HK-2 (cell line): ENCODE measurements at regions not wholly inside any gene's neighbourhood (a gene's known extent, or its start where the extent isn't known, plus 50 kb on each side); places are given as distances from the start of the nearest gene placed in this dataset.
"Not testable (repeated sequence)": the region's sequence is repeated elsewhere in the genome, so short reads cannot be mapped to it uniquely, and the experiment has no call there.

Experiments used
- DNase-seq: peaks from one replicate; pipeline ENCODE4 v3.0.0-alpha.2; 2018; ENCODE audit not compliant: unreplicated experiment

DNA sequence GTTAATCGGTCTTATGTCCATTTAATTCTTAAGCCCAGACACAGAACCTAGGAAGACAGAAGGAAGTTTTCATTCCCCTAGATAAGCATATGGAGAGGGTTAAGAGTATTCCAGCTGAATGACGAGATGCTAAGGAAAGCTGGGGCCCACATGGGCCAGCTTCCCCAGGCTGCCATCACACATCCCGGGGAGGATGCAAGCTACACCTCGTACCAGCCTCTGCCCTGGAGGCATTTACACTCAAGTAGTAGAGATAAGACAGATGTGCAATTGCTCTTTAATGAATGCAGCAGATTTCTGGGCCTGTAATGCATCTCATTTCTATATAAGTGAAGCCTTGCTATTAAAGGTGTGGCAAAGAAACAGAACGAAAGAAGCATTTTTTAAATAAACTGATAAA, 144.5 kb downstream of the MEX3B start:
- no peak for DNase-seq

DNA sequence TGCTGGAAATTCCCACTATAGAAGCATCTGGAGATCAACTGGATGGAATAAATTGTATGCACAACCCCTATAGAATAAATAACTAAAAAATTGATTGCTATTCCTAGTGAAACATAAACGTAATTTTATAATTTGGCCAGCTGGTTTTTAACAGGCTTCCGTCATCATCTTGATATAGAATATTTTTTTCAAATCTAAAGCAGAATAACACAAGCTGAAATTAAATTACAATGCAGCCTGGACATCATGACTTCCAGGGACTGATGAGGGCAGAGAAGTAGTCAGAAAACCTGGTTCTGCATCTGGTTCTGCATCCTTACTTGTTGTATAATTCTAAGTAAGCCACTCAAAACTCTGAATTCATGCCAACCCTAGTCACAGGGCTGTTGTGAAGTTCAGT, 146.1 kb downstream of the MEX3B start:
- no peak for DNase-seq

DNA sequence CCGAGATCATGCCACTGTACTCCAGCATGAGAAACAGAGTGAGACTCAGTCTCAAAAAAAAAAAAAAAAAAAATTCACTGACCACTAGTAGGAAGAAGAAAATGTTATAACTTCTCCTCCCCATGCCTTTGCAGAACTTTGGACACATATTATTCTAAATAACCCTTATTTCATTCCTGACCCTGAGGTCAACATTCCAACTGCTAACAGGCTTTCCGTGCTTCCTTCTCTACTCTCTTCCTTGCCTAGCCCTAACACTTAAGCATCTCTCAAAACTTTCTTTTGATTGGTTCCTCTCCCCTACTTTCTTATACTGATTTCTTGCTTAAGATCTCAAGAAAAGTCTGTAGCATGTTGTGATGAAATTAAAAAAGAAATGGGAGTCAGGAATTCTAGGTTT, 146.8 kb downstream of the MEX3B start:
- DNase-seq = no peak

DNA sequence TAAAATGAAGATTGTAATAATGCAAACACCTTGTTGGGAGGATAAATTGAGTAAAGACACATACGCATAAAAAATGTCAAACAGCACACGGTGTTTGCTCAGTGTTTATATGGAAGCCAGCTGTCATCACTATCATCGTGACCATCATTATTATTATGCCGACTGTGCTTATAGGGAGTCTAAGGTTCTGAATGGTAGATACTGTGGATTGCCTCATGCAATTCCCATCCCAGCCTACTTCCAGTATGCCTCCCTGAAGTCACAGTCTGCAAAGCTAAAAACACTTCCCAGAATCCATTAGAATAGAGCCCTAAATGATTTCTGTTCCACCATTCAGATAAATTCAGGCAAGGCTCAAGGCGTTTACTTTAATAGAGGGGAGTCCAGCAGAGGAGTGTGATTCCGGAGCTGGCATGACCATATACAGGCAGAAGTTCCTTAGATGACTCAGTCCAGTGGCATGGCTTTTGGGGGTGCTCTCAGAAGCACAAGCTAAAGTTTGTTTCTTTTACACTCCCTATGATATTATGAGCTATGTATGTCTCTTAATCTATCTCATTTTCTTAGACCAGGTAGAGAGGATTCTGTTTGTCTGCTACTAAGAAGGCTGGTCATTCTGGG, 148.7 kb downstream of the MEX3B start:
- DNase-seq = no peak

DNA sequence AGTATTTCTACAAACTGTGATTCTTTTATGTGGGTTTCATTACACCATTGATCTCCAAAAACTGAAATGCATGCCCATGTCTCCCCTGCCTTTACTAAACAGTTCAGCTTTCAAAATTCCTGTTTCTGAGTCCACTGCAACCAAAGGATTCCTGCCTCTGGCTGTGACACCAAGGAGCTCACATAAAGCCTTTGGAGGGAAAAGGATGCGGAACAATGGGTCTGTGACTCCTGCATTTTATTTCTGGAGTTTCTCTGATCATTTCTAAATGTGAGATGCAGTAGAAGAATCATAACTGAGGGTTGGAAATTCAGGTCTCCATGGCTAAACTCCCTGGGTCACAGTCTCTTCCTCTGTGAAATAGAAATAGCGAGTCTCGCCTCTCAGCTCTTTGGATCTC, 149.5 kb downstream of the MEX3B start:
- no peak for DNase-seq

DNA sequence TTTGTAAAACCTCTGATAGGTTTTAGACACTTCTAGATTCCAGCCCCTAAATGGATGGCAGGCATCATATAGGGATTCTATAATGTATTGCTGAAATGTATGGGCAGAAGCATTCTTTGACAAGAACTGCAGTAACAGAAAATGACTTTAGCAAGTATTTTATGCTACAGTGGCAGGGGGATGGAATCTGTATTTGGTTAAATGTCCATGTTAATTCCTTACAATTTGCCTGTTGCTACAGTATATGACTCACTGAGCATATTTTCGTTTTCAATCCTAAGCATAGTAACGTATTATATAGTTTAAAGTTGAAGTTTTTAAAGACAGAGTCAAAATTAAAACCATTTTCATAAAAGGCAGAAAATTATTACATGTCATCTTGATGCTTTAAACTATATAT, 150.1 kb downstream of the MEX3B start:
- DNase-seq = no peak

DNA sequence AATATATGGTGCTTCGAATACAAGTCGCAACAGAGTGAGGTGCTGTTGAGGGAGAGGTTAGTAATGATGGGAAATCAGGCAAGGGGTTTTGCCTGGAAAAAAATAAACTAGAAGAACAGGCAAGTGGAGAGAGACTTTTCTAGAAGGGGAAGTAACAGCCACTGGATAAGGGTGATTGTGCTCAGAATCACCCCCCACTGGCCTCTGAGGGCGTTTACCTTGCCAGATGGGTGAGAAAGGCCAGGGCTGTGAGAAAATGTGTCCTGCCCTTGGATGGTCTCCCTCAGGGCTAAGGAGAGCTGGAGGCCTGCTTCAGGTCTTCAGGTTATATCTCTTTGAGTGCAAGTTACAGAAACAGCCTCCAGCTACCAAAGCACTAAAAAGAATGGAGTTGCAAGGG, 151.8 kb downstream of the MEX3B start:
- DNase-seq = no peak

DNA sequence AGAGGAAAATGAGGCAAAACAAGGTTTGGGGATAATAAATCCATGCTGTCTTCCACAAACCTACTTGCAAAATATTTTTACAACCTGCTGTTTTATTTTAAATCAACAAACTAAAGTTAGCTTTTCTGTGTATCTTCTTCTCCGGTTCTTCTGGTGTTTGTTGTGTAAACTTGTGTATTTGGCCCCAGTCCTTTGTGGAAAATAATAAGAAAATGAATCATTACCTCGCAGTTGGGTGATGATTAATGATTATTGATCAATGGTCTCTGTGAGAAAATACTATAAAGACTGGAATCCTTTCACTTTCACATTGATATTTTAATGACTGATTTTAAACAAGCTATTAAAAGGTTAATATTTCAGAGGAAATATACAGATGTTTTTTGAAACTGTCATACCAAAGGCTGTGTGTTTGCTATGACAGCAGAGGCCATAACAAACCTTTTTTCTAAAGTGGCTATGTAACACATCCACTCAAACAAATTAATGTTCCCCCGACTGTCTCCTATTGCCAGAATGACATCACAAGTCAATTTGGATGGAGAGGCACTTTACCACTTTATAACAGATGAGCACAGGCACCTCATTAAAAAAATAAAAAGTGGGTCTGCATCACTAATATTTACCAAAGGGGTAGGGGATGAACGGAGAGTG, 152.5 kb downstream of the MEX3B start:
- DNase-seq = no peak

DNA sequence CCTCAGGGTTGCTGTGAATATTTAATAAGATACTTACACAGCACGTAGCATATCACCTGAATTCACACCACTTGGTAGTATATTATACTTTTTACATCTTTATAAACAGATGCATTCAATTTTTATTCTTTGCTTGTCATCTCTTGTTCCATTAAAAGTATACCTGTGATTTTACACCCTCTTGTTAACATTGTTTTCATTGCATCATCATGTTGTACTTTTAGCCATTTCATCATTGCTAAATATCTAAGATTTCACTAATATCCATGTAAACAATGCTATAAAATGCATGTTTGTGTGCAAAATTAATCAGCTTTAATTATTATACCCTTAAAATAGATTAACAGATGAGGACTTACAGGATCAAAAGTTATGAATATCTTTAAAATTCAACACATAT, 155.3 kb downstream of the MEX3B start:
- no peak for DNase-seq

DNA sequence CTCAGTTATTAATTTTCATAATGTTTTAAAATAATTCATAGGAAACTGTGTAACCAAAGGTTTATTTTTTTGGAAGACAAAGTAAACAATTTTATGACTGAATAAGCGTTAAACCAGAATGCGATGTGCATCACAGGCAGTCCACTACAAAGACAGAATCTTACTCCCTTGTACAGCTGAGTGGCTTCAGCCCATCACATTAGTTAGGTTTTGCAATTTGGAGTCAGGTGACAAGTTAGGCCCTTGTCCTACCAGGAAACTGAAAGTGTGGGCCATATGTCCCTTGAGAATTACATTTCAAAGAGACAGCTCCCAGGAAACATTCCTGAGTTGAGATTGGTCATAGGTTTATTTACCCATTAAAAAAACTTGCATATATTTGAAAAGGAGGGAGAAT, 156.3 kb downstream of the MEX3B start:
- DNase-seq = no peak

DNA sequence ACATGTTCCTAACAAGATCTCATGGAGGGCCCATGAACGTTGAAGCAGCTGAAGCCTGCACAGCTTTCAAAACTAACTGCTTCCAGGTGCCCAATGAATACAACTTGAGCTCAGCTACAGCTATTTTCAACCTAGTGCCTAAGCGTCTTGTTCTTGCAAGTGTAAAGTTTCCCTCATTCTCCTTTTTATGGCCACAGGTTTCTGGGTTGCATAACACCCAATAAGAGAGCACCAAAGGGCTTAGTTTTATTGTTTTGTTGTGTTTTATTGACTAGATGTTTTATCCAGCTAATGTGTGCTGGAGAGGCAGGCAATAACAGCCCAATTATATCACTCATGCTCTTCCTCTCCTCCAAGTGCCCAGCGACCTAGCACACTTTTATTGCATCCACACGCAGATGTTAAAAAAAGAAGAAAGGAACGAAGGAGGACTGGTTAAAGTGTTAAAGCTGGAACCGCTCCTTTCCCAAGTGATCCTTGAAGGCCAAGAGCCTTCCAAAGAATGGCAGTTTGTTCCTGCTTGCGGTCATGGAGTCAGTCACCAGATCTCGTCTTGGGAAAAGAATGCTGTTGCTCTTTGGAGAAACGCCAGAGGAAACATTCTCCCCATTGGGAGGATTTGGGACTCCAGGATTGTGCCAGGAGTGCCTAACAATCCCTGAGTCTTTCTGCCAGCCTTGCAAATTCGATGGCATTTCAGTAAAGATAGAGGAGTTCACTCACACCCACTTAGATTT, 156.9 kb downstream of the MEX3B start:
- no peak for DNase-seq

DNA sequence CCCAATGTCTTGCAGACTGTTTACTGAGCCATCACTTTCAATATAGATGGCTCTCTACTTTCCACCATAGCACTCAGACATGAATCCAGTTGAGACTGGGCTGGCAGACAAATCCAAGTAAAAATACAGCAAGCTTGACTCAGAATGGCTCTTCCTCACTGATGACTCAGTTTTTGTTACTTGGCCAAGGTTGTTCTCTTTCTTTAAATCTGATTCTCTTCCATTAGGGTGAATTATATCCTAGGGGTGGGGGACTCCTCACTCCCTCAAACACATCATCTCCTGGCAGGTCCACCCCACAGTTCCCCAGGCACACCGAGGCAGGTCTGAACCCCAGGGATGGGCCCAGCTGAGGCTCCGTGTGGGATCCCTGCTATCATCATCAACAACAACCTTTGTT, 157.9 kb downstream of the MEX3B start:
- no peak for DNase-seq

DNA sequence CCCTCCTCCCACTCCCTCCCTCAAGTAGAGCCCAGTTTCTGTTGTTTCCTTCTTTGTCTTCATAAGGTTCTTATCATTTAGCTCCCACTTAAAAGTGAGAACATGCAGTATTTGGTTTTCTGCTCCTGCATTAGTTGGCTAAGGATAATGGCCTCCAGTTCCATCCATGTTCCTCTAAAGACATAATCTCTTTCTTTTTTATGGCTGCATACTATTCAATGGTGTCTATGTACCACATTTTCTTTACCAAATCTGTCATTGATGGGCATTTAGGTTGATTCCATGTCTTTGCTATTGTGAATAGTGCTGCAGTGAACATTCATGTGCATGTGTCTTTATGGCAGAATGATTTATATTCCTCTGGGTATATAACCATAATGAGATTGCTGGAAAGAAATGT, 158.6 kb downstream of the MEX3B start:
- DNase-seq = not testable (repeated sequence)

DNA sequence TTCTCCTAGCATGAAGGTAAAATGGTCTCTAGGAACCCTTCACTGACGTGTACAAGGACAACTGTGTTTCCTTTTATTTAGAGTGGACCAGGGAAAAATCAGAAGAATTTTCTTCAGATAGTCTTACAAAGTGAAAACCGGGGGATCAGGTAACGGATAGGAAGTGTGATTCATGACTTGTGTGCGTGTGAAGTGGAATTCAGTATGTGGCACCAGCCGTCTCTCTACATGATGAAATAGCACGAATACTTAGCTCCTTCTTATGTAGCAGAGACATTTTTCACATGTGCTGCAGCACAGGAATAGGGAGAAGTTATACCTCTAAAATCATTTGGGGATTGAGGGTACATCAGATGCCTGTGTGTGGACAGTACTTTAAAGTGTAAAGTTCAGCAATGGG, 159.2 kb downstream of the MEX3B start:
- DNase-seq = no peak

DNA sequence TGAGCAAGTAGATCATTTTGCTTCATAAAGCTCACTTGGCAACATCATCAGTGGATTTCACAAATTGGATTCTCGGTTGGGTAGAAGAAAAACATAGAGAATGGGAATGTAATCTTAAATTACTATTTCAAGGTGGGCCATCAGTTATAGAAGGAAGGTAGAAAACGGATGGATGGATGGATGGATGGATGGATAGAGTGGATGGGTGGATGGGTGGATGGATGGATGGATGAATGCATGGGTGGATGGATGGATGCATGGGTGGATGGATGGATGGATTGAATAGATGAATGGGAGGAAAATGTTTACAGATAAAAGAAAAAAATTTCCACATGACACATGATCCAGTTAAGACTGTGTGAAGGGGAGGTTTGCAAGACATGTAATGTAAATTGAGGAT, 159.7 kb downstream of the MEX3B start:
- no peak for DNase-seq

DNA sequence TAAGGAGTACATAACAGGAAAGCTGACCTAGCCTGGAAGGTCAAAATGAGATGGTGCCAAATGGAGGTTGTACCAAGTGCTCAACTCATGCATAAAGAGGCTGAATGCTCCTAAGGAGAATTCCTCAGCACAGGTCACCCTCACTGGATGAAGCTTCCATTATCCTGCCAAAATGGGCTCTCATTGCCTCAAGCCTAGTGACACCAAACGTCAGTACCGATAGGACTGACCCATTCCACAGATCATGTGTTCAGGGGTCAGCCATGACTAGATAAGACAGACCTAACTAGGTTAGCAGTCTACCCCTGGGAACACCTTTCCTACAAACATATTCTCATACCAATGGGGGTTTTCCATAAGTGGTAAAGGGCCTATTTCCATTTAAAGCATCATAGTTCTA, 160.7 kb downstream of the MEX3B start:
- DNase-seq = no peak

DNA sequence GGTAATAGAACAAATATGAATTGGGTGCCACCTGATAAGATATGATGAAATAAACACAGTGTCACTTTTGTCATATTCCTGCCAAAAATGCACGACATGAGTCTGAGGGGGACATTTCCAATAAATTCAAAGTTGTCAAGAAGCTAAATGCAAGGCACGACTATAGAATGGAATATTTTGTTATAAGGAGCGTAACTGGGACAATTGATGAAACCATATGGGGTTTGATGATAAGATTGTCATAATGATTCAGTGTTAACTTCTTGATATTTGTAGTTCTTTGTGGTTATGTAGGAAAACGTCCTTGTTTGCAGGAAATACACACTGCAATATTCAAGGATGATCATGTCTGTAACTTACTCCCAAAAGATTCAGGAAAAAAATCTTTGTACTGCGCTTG, 163.3 kb downstream of the MEX3B start:
- DNase-seq = no peak

DNA sequence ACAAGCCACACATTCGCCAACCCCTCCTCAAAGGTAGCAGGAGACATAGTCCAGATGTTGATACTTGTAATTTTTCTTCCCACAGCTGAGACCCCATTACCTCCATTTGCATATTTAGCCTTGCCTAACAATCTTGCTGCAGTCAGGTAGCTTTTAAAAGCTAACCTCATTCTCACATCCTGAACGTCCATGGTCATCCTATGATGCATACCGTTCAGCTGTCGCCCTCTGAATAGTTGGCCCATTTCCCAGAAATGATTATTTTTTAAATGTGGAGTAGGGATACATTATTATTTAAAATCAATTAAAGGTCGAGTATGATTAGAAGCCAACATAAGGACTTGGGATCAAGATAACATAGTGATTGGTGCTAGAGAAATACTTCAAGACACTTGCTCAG, 165.0 kb downstream of the MEX3B start:
- DNase-seq = no peak

DNA sequence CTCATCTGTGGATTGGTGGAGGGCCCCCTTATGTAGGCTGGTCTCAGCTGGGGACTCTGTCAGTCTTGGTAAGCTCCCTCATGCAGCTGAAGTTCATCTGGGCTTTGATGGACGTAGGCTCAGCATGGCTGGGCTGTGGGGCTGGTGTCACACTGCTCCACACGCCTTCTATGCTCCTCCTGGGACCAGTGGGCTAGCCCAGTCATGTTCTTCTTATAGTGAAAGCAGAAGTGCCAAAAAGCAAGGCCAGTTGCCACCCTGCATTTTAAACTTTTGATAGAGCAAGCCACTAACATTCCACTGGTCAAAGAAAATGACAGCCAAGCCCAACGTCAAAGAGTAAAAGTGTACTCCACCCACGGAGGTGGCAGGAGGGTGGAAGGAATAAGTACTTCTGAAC, 165.5 kb downstream of the MEX3B start:
- DNase-seq = no peak

DNA sequence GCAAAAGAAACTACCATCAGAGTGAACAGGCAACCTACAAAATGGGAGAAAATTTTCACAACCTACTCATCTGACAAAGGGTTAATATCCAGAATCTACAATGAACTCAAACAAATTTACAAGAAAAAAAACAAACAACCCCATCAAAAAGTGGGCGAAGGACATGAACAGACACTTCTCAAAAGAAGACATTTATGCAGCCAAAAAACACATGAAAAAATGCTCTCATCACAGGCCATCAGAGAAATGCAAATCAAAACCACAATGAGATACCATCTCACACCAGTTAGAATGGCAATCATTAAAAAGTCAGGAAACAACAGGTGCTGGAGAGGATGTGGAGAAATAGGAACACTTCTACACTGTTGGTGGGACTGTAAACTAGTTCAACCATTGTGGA, 170.1 kb downstream of the MEX3B start:
- DNase-seq = not testable (repeated sequence)

DNA sequence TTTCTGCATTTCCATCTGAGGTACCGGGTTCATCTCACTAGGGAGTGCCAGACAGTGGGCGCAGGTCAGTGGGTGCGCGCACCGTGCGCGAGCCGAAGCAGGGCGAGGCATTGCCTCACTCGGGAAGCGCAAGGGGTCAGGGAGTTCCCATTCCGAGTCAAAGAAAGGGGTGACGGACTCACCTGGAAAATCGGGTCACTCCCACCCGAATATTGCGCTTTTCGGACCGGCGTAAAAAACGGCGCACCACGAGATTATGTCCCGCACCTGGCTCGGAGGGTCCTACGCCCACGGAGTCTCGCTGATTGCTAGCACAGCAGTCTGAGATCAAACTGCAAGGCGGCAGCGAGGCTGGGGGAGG, 175.1 kb downstream of the MEX3B start:
- DNase-seq = not testable (repeated sequence)

DNA sequence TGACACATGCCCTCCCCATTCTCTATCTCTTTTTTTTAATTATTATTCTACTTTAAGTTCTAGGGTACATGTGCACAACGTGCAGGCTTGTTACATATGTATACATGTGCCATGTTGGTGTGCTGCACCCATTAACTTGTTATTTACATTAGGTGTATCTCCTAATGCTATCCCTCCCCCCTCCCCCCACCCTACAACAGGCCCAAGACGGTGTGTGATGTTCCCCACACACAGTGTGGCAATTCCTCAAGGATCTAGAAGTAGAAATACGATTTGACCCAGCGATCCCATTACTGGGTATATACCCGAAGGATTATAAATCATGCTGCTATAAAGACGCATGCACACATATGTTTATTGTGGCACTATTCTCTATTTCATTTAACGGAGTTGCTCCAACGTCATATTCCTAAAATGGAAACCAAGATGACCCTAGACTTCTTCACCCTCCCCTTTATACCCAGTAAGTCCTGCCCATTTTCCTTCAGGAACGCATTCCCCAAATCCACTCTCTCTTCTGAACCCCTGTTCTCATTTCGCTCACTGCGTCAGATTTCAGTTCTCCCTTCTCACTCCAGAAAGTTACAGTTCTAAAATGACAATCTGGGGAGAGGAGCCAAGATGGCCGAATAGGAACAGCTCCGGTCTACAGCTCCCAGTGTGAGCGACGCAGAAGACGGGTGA, 175.6 kb downstream of the MEX3B start:
- DNase-seq = not testable (repeated sequence)
